Stimulated activated CD8-positive, alpha-beta memory T cell treated with anti-CD3 and anti-CD28 coated beads, Interleukin-15, amount 100 ng/mL, for 1 hour (primary cell): ENCODE measurements at regions not wholly inside any gene's neighbourhood (a gene's known extent, or its start where the extent isn't known, plus 50 kb on each side); places are given as distances from the start of the nearest gene placed in this dataset.

Experiments used
- DNase-seq: peaks from one replicate; pipeline ENCODE4 v3.0.0-alpha.2; 2020; ENCODE audit warnings: low read depth

GRCh38 chr16:66315210-66315825 lies 51.2 kb upstream of the CDH5 start:
- DNase-seq, result peak; percentile 28

GRCh38 chr16:66311306-66311705 lies 55.2 kb upstream of the CDH5 start:
- DNase-seq, result no peak

GRCh38 chr16:66309215-66309807 lies 57.2 kb upstream of the CDH5 start:
- no peak for DNase-seq

DNA sequence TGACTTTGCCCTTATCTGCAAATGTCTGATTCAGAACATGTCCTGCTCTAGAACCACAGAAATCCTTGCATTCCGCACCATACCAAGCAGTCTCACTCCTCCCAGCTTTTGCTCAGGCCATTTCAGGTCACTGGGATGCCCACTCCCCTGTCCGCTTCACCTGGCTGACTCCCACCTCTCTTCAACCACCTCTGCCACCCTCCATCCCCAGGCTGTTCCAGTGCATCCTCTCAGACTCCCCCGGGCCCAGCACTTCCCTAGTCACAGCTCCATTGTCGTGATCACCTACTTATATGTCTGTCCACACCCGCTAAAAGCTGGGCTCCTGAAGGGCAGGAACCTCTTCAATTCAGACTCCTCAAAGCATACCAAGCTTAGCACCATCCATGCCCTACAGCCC lies 58.4 kb upstream of the CDH5 start:
- no peak for DNase-seq

DNA sequence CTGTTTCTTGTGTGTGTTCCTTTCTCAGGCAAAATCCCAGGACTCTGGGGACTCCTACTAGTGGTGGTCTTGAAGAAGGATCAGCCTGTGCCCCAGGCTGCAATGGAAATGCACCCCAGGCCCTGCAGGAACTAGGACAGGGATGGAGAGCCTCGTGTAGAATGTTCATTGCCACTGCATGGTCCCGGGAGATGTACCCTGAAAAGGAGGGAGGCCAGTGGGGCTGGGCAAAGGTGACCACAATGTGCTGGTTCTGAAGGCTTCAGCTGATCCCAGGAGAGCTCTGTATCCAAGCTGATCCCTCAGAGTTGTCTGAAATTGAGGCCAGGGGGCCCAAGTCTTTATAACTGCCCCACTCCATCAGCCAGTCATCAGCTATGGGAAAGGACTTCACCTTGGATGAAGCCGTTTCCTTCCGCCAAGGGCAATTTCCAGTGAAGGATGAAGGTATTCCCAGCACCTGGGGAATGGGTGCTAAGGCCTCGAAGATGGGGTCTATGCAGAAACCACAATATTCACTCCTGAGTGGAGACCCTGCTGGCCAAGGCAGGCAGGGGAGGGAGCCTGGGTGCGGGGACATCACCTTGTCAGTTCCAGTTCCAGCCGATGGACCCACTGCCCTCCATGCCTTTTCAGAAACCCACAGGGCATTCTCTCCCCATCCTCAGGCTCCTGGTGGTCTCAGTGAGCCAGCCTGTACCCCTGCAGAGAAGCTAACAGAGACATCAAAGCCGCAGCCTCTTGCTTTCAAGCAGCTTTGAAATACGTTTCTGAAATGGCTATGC lies 59.9 kb upstream of the CDH5 start:
- DNase-seq, result no peak

DNA sequence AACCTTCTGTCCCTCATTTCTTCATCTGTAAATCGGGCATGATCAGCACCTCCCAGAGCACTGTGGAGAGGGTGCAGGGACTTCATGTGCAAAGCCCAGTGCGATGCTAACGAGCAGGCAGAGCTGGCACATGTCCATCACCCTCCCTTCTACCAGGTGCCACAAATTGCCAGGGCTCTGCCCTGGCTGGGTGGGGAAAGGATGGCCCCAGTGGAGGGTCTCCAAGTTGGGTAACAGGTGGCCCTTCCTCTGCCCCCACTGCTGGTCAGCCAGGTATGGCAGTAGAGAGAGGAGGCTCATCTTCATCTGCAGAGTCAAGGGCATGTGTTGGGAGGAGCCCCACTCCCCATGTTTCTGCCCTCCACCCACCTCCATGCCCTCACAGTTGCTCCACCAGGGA lies 61.5 kb upstream of the CDH5 start:
- DNase-seq, result no peak

DNA sequence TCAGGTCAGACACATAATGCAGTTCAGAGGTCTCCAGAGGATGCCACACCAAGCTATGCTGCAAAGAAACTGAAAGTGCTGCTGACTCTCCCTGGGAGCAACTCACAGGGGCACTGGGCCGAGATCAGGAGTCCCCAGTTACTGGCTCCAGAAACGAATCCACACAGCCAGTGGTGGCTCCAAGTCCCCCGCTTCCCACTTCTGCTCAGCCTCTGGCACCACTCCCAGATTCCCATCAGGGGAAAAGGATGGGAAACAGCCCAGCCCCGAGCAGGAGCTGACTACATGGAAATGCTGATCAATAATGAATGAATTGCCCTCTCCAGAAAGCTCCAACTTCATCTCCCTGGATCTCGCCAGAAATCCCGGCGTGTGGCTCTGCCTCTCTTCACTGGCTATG lies 62.3 kb upstream of the CDH5 start:
- no peak for DNase-seq

DNA sequence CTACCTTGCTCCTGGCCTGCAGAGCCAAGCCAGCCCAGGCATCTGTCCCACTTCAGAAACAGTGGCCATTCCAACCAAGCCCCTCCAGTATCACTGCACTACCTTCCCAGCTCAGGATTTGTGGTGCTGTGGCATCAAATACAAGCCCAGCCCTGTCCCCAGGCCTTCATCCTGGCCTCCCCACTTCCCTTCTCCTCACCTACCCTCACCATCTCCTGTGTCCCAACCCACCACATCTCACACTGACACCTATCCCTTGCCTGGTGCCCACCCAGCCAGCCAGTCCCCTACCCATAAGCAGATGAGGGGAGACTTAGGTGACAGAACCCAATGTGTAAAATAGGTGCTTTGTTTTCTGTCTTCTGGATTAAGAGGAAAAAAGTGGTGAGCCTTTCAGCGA lies 66.0 kb upstream of the CDH5 start:
- DNase-seq, result no peak

- no peak for DNase-seq
Observed at GRCh38 chr16:66300037-66300436, 66.5 kb upstream of the CDH5 start.

DNA sequence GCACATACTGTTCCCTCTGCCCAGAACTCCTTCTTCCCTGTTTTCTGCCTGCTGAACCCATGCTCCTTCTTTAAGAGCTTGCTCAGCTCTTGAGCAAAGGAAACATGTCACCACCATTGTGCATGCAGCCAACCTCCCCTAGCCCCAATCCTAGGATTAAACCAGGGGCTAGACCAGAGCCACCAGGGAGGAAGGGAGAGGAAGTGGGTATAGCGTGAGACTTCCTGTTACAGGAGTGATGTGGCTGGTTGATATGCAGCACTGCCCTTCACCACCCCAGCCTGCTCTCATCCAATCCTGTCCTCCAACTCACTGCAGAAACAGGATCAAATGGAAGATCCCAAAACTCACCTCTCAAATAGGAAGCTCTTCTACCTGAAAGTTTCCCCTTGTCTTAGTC lies 67.1 kb upstream of the CDH5 start:
- no peak for DNase-seq

DNA sequence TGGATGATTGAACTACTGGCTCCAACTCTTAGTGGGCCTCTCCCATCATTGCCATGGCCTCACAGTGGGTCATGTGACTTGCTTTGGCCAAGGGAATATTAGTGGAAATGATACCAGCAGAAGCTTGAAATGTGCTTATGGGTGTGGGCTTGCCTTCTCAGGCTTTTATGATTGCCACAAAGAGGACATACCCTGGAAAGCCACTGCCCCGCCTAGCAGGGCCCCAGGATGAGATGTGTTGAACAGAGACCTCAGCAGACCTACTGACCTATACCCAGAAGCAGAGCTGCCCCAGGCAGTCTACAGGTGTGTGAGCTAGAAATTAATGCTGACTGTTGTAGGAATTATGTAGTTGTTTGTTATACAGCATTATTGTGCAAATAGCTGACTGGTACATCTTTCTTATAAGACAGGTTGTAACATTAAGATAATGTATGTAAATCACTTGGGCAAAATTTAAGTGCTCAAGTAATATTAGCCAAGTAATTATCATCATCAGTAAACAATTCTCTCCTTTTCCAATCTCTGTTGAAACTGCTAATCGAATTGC lies 67.8 kb upstream of the CDH5 start:
- no peak for DNase-seq

GRCh38 chr16:66298006-66298405 lies 68.5 kb upstream of the CDH5 start:
- no peak for DNase-seq

DNA sequence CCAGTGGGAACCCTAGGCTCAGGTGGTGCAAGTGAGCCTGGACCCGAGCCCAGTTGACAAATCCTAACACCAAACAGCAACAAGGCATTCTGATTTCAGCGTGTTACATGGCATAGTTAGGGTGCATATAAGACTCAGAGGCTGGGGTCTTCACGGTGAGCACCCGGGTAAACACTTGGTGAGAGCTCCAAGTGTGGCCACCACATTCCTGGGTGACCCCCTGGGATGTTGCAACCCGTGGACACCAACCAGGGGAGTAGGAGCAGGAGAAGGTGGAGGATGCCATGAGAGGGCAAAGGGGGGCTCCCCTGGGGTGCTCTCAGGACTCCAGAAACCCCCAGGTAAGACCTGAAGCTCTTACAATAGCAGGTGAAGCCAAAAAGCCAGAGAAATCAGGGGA lies 69.9 kb upstream of the CDH5 start:
- no peak for DNase-seq

- no peak for DNase-seq
Observed at GRCh38 chr16:66295761-66296546, 70.5 kb upstream of the CDH5 start.

- DNase-seq, result no peak
Observed at GRCh38 chr16:66295213-66295612, 71.3 kb upstream of the CDH5 start.

DNA sequence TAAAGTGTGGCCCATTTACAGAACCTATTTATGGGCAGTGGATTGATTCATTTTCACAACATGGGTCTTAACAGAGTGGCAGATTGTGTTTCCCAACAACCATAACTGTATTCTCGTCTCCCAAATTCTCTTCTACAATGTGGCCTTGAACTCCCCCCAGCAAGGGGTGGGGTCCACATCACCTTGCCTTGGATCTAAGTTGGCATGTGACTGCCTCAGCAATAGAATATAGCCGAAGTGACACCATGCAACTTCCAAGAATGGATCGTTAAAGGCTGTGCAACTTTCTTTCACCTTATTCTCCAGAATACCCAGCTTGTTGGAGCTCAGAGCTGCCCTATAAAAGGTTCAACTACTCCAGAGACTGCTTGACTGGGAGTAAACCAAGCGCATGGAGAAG lies 72.0 kb upstream of the CDH5 start:
- no peak for DNase-seq

DNA sequence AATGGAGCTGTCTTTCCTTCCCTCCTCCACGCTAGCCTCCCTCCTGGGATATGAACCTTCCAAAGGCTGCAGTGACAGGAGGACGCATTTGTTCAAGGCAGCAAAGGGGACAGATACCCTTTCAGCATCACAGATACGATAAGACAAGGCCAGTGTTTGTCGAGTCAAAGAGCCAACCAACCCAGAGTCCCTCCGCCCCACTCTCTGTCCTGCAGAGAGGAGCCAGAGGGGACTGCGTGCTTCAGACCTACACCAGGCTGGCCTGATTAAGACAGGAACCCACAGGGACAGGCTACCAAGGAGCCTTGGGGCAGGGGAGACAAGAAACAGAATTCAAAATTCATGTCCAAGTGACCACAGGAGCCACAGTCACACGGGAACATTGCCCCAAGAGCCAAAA lies 72.6 kb upstream of the CDH5 start:
- DNase-seq, result no peak

DNA sequence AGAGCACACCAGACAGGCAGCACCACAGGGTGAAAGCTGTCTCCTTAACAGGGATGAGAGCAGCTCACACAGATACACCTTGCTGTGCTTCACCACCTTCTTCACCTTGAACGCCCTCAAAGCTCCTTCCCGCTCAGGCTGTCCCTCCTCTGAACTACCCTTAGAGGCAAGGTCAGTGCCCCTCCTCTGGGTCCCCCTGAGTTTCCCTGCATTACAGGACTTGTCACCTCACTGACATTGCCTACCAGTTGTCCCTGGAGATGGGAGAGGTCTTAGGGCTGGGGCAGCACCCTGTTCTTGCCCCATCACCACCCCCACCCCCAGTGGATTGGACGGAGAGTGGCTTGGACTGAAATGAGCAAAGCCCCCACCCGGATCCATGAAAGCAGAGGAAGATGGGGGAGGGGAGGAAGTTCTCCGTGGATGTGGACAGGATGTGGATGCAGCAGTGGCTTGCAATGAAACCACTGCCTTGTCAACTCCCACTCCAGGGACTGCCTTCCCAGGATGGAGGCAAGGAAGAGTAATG lies 73.2 kb upstream of the CDH5 start:
- no peak for DNase-seq

- no peak for DNase-seq
Observed at GRCh38 chr16:66292241-66292935, 74.1 kb upstream of the CDH5 start.

DNA sequence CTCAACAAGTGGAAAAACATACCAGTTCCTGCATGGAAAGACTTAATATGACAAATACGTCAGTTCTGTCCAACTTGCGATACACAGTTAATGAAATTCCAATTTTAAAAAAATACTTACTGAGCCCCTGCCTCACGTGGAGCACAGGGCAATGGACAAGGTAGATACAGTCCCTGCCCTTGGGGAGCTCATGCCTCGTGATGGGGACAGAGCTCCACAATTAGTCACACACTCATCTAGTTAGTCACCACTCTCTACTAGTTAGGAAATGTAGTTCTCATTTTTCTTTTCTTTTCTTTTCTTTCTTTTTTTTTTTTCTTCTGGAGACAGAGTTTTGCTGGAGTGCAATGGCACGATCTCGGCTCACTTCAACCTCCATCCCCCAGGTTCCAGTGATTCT lies 74.7 kb upstream of the CDH5 start:
- no peak for DNase-seq

- DNase-seq, result no peak
Observed at GRCh38 chr16:66290431-66290830, 76.1 kb upstream of the CDH5 start.

DNA sequence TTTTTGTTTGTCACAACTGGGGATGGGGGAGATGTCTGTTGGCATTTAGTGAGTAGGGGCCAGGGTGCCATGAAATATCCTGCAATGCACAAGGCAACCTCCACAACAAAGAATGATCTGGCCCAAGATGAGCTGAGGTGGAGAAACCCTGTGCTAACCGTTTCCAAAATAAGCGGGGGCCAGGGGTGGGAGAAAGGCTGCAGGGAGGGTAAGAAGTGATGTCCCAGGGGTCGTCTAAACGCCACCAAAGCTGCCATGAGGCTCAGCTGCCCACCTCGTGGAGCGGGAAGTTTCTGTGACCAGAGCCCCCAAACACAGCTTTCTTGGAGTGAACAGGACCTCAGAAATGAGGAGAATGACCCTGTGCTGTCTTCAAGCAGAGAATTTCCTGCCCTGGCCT lies 76.5 kb upstream of the CDH5 start:
- no peak for DNase-seq
